HEK293 (cell line): ENCODE measurements at regions not wholly inside any gene's neighbourhood (a gene's known extent, or its start where the extent isn't known, plus 50 kb on each side); places are given as distances from the start of the nearest gene placed in this dataset.

Experiments
- CTCF ChIA-PET: fragments of 350-600 bp; formaldehyde crosslinking; extraction: SDS; loops from one replicate; lab custom pipeline; 2021; ENCODE audit warnings: antibody characterized with exemption; lab: Yijun Ruan, JAX
- POLR2A ChIA-PET: fragments of 300-600 bp; formaldehyde crosslinking; extraction: SDS; loops from one replicate; lab custom pipeline; 2020; ENCODE audit warnings: antibody characterized with exemption, inconsistent platforms; lab: Yijun Ruan, JAX
- H3K27ac ChIP-seq: fragments of 200-500 bp; sonication (Bioruptor generic); 2 replicates; pipeline ENCODE4 v1.5.1; 2014; ENCODE audit warnings: low read depth, low read length, control low read depth, inconsistent platforms; ENCODE audit errors: extremely low read depth
- H3K36me3 ChIP-seq, 2 experiments: fragments of 200-500 bp in 1 of 2; sonication (Bioruptor generic) in 1 of 2; 1 replicate in 1 of 2; 2 replicates in 1 of 2; pipeline ENCODE4 v1.5.1; 2014 to 2017; ENCODE audit warnings: inconsistent platforms in 2 of 2, low read length in 2 of 2; ENCODE audit not compliant: control insufficient read depth in 2 of 2, insufficient read depth in 1 of 2
- H3K4me1 ChIP-seq: fragments of 200-500 bp; sonication (Bioruptor generic); 2 replicates; pipeline ENCODE4 v1.5.1; 2014; ENCODE audit warnings: mild to moderate bottlenecking, low read length, inconsistent platforms; ENCODE audit not compliant: control insufficient read depth, insufficient read depth
- H3K4me3 ChIP-seq: 2 replicates; pipeline ENCODE4 v1.5.1; 2011; ENCODE audit warnings: low read depth, mild to moderate bottlenecking, control low read depth, low read length, moderate library complexity
- H3K9me3 ChIP-seq: fragments of 200-500 bp; sonication (Bioruptor generic); 2 replicates; pipeline ENCODE4 v1.5.1; 2014; ENCODE audit warnings: low read depth, low read length, inconsistent platforms; ENCODE audit not compliant: control insufficient read depth, insufficient read depth
- GLI2 ChIP-seq: fragments of 450-650 bp; formaldehyde crosslinking; IDR thresholded peaks from 2 replicates; pipeline ENCODE4; 2017; ENCODE audit warnings: missing biosample characterization, missing genetic modification characterization, low read depth, borderline replicate concordance
- TRIM28 ChIP-seq: IDR thresholded peaks from 2 replicates; pipeline ENCODE4 v1.6.1; 2011; ENCODE audit warnings: low read length, control low read depth, borderline replicate concordance
- ZBTB20 ChIP-seq: fragments of 450-650 bp; formaldehyde crosslinking; IDR thresholded peaks from 2 replicates; pipeline ENCODE4 v1.5.1; 2016; ENCODE audit warnings: missing biosample characterization, missing genetic modification characterization
- ZNF114 ChIP-seq: fragments of 450-650 bp; formaldehyde crosslinking; IDR thresholded peaks from 2 replicates; pipeline ENCODE4 v1.5.0; 2017; ENCODE audit warnings: missing biosample characterization, missing genetic modification characterization
- ZNF266 ChIP-seq: fragments of 450-650 bp; formaldehyde crosslinking; IDR thresholded peaks from 2 replicates; pipeline ENCODE4 v1.5.1; 2016; ENCODE audit warnings: missing biosample characterization, missing genetic modification characterization, low read depth
- ZNF311 ChIP-seq: fragments of 450-650 bp; formaldehyde crosslinking; IDR thresholded peaks from 2 replicates; pipeline ENCODE4 v1.5.1; 2017; ENCODE audit warnings: missing biosample characterization, missing genetic modification characterization, borderline replicate concordance
- ZNF426 ChIP-seq: fragments of 450-650 bp; formaldehyde crosslinking; IDR thresholded peaks from 2 replicates; pipeline ENCODE4 v1.5.1; 2017; ENCODE audit warnings: missing biosample characterization, missing genetic modification characterization, mild to moderate bottlenecking, inconsistent platforms, moderate library complexity
- ZNF530 ChIP-seq: fragments of 450-650 bp; formaldehyde crosslinking; IDR thresholded peaks from 2 replicates; pipeline ENCODE4 v1.5.1; 2016; ENCODE audit warnings: low read depth, missing biosample characterization, missing genetic modification characterization
- ZNF555 ChIP-seq: fragments of 450-650 bp; formaldehyde crosslinking; conservative IDR thresholded peaks from 2 replicates; pipeline ENCODE4 v1.5.1; 2017; ENCODE audit warnings: missing biosample characterization, mild to moderate bottlenecking, missing genetic modification characterization, inconsistent platforms
- ZNF571 ChIP-seq: fragments of 450-650 bp; formaldehyde crosslinking; IDR thresholded peaks from 2 replicates; pipeline ENCODE4 v1.5.0; 2017; ENCODE audit warnings: missing biosample characterization, missing genetic modification characterization
- ZNF585B ChIP-seq: fragments of 450-650 bp; formaldehyde crosslinking; IDR thresholded peaks from 2 replicates; pipeline ENCODE4 v1.5.1; 2016; ENCODE audit warnings: missing biosample characterization, missing genetic modification characterization
- ZNF670 ChIP-seq: fragments of 450-650 bp; formaldehyde crosslinking; IDR thresholded peaks from 2 replicates; pipeline ENCODE4 v1.5.1; 2016; ENCODE audit warnings: missing biosample characterization, missing genetic modification characterization, low read depth
- ZNF701 ChIP-seq: fragments of 450-650 bp; formaldehyde crosslinking; IDR thresholded peaks from 2 replicates; pipeline ENCODE4 v1.5.1; 2016; ENCODE audit warnings: missing biosample characterization, missing genetic modification characterization
- ZNF747 ChIP-seq: fragments of 450-650 bp; formaldehyde crosslinking; IDR thresholded peaks from 2 replicates; pipeline ENCODE4 v1.5.1; 2016; ENCODE audit warnings: missing biosample characterization, missing genetic modification characterization
- ZNF791 ChIP-seq: fragments of 450-650 bp; formaldehyde crosslinking; IDR thresholded peaks from 2 replicates; pipeline ENCODE4 v1.5.1; 2016; ENCODE audit warnings: missing biosample characterization, missing genetic modification characterization
- TF ChIP-seq, protein P1 (sequence below): fragments of 450-650 bp; formaldehyde crosslinking; IDR thresholded peaks from 2 replicates; pipeline ENCODE4 v1.5.1; 2016; ENCODE audit warnings: missing biosample characterization, missing genetic modification characterization
- TF ChIP-seq, protein P2 (sequence below): fragments of 450-650 bp; formaldehyde crosslinking; IDR thresholded peaks from 2 replicates; pipeline ENCODE4 v1.5.1; 2016; ENCODE audit warnings: missing biosample characterization, missing genetic modification characterization, borderline replicate concordance
- TF ChIP-seq, protein P3 (sequence below): fragments of 450-650 bp; formaldehyde crosslinking; IDR thresholded peaks from 2 replicates; pipeline ENCODE4 v1.5.1; 2016; ENCODE audit warnings: missing biosample characterization, missing genetic modification characterization
- TF ChIP-seq, protein P4 (sequence below): fragments of 450-650 bp; formaldehyde crosslinking; IDR thresholded peaks from 2 replicates; pipeline ENCODE4 v1.5.1; 2016; ENCODE audit warnings: missing biosample characterization, missing genetic modification characterization

DNA sequence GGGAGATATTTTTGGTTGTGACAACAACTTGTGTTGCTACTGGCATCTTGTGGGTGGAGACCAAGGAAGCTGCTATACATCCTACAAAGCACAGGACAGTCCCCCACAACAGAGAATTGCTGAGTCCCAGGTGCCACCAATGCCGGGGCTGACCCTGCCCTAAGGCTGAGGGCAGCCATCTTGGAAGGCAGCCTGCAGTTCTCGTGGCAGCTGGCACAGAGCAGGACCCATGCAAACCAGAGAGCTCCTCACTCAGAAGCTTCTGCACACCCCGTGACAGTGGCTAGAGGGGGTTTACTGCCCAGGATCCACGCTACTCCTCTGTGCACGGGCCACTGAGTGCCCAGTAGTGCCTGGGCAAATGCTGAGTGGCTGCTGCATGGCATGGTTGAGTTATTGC is 143.4 kb downstream of the CTTN start:
- H3K27ac ChIP-seq, result no peak overlapping the region
- H3K4me1 ChIP-seq, result no peaks in the 10 kb centered on the region
- POLR2A ChIA-PET, result no interaction called here
- CTCF ChIA-PET, result interaction anchor here (0.7 kb wide), 1 partner anchor 14 kb away, joined by 3 read pairs; no protein-coding TSS in a partner anchor
- H3K36me3 ChIP-seq, result no peaks in the 10 kb centered on the region
- TF ChIP-seq ZNF585B (tag by site-specific recombination), result no peak
- no peak for TF ChIP-seq ZNF555
- no peak for TF ChIP-seq GLI2
- TF ChIP-seq ZNF670 (tag by site-specific recombination), result no peak
- no peak for TF ChIP-seq ZNF571 (tag by site-specific recombination)
- TF ChIP-seq ZNF114, result no peak
- TF ChIP-seq, protein P1, sequence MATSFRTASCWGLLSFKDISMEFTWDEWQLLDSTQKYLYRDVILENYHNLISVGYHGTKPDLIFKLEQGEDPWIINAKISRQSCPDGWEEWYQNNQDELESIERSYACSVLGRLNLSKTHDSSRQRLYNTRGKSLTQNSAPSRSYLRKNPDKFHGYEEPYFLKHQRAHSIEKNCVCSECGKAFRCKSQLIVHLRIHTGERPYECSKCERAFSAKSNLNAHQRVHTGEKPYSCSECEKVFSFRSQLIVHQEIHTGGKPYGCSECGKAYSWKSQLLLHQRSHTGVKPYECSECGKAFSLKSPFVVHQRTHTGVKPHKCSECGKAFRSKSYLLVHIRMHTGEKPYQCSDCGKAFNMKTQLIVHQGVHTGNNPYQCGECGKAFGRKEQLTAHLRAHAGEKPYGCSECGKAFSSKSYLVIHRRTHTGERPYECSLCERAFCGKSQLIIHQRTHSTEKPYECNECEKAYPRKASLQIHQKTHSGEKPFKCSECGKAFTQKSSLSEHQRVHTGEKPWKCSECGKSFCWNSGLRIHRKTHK (tag by site-specific recombination), result no peak
- no peak for TF ChIP-seq ZNF426 (tag by site-specific recombination)
- TF ChIP-seq ZNF266 (tag by site-specific recombination), result no peak
- TF ChIP-seq, protein P2, sequence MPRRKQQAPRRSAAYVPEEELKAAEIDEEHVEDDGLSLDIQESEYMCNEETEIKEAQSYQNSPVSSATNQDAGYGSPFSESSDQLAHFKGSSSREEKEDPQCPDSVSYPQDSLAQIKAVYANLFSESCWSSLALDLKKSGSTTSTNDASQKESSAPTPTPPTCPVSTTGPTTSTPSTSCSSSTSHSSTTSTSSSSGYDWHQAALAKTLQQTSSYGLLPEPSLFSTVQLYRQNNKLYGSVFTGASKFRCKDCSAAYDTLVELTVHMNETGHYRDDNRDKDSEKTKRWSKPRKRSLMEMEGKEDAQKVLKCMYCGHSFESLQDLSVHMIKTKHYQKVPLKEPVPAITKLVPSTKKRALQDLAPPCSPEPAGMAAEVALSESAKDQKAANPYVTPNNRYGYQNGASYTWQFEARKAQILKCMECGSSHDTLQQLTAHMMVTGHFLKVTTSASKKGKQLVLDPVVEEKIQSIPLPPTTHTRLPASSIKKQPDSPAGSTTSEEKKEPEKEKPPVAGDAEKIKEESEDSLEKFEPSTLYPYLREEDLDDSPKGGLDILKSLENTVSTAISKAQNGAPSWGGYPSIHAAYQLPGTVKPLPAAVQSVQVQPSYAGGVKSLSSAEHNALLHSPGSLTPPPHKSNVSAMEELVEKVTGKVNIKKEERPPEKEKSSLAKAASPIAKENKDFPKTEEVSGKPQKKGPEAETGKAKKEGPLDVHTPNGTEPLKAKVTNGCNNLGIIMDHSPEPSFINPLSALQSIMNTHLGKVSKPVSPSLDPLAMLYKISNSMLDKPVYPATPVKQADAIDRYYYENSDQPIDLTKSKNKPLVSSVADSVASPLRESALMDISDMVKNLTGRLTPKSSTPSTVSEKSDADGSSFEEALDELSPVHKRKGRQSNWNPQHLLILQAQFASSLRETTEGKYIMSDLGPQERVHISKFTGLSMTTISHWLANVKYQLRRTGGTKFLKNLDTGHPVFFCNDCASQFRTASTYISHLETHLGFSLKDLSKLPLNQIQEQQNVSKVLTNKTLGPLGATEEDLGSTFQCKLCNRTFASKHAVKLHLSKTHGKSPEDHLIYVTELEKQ (tag by site-specific recombination), result no peak
- no peak for TF ChIP-seq ZNF701 (tag by site-specific recombination)
- no peak for TF ChIP-seq ZNF747 (tag by site-specific recombination)
- no peak for TF ChIP-seq TRIM28
- TF ChIP-seq, protein P3, sequence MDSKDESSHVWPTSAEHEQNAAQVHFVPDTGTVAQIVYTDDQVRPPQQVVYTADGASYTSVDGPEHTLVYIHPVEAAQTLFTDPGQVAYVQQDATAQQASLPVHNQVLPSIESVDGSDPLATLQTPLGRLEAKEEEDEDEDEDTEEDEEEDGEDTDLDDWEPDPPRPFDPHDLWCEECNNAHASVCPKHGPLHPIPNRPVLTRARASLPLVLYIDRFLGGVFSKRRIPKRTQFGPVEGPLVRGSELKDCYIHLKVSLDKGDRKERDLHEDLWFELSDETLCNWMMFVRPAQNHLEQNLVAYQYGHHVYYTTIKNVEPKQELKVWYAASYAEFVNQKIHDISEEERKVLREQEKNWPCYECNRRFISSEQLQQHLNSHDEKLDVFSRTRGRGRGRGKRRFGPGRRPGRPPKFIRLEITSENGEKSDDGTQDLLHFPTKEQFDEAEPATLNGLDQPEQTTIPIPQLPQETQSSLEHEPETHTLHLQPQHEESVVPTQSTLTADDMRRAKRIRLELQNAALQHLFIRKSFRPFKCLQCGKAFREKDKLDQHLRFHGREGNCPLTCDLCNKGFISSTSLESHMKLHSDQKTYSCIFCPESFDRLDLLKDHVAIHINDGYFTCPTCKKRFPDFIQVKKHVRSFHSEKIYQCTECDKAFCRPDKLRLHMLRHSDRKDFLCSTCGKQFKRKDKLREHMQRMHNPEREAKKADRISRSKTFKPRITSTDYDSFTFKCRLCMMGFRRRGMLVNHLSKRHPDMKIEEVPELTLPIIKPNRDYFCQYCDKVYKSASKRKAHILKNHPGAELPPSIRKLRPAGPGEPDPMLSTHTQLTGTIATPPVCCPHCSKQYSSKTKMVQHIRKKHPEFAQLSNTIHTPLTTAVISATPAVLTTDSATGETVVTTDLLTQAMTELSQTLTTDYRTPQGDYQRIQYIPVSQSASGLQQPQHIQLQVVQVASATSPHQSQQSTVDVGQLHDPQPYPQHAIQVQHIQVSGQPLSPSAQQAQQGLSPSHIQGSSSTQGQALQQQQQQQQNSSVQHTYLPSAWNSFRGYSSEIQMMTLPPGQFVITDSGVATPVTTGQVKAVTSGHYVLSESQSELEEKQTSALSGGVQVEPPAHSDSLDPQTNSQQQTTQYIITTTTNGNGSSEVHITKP (tag by site-specific recombination), result no peak
- TF ChIP-seq ZNF311, result no peak
- no peak for TF ChIP-seq ZNF791 (tag by site-specific recombination)
- TF ChIP-seq, protein P4, sequence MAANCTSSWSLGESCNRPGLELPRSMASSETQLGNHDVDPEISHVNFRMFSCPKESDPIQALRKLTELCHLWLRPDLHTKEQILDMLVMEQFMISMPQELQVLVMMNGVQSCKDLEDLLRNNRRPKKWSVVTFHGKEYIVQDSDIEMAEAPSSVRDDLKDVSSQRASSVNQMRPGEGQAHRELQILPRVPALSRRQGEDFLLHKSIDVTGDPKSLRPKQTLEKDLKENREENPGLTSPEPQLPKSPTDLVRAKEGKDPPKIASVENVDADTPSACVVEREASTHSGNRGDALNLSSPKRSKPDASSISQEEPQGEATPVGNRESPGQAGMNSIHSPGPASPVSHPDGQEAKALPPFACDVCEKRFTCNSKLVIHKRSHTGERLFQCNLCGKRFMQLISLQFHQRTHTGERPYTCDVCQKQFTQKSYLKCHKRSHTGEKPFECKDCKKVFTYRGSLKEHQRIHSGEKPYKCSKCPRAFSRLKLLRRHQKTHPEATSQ (tag by site-specific recombination), result no peak
- TF ChIP-seq ZBTB20 (tag by site-specific recombination), result no peak
- no peak for TF ChIP-seq ZNF530 (tag by site-specific recombination)
- H3K9me3 ChIP-seq, result no peaks in the 10 kb centered on the region
- H3K4me3 ChIP-seq, result no peak overlapping the region
